ENCODE measurements at regions not wholly inside any gene's neighbourhood (a gene's known extent, or its start where the extent isn't known, plus 50 kb on each side); places are given as distances from the start of the nearest gene placed in this dataset.

DNA sequence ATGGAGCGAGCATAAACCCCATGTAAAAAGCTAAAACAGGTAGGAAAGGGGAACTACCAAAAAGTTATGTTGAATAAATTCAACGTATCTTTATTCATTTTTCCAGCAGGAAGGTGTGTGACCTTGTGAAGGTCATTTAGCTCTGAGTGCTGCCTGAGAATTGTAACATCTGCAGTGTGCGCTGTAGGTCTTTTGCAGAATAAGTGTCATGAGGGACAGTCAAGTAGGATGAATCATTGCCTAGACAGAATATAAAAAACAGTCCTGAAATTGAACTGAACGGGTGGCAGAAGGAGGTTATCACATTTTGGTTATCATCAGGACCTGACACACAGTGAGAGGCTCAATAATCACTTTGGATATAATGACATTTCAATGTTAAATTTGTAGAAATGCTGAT, 334.8 kb upstream of the NOVA1 start:
- H3K27me3 Mint-ChIP-seq, result no peaks in the 10 kb centered on the region
- no peak overlapping the region for H3K4me3 Mint-ChIP-seq (ENCODE audit: low read depth)
- H3K9me3 Mint-ChIP-seq (ENCODE audit: low read depth), result peaks cover 10% of the 10 kb centered on the region
- no peaks in the 10 kb centered on the region for H3K36me3 Mint-ChIP-seq (ENCODE audit: insufficient read depth)
- TF ChIP-seq, protein P1, sequence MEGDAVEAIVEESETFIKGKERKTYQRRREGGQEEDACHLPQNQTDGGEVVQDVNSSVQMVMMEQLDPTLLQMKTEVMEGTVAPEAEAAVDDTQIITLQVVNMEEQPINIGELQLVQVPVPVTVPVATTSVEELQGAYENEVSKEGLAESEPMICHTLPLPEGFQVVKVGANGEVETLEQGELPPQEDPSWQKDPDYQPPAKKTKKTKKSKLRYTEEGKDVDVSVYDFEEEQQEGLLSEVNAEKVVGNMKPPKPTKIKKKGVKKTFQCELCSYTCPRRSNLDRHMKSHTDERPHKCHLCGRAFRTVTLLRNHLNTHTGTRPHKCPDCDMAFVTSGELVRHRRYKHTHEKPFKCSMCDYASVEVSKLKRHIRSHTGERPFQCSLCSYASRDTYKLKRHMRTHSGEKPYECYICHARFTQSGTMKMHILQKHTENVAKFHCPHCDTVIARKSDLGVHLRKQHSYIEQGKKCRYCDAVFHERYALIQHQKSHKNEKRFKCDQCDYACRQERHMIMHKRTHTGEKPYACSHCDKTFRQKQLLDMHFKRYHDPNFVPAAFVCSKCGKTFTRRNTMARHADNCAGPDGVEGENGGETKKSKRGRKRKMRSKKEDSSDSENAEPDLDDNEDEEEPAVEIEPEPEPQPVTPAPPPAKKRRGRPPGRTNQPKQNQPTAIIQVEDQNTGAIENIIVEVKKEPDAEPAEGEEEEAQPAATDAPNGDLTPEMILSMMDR (IDR thresholded peaks at IDR 0.05; ENCODE audit: unreplicated experiment), result no peak
- peaks cover 13% of the 10 kb centered on the region for H3K4me1 Mint-ChIP-seq (ENCODE audit: low read depth)
- DNase-seq (ENCODE audit: low spot score, unreplicated experiment), result no peak
- no peak overlapping the region for H3K27ac Mint-ChIP-seq

DNA sequence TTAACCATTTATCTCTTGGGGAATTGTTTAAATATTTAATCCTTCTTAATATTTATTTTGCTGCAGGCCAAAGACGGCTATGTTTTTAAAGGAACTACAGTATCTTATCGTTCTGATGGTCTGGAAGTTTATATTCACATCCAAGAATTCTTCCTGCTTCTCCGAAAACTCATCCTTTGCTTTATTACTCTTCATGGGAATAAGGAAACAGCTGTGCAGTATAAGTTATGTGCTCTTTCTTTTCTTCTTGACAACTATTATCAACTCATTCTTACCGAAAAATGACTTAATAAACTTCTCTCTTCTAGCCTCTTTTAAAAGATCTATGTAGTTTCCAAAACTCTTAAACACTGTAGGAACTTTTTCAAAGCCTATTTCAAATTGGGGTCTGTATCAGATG, 335.6 kb upstream of the NOVA1 start:
- Mint-ChIP-seq H3K27me3 (no peaks in the 10 kb centered on the region), H3K27ac (no peak overlapping the region), H3K4me1 (ENCODE audit: low read depth) (peaks cover 13% of the 10 kb centered on the region), H3K36me3 (ENCODE audit: insufficient read depth) (no peaks in the 10 kb centered on the region), H3K9me3 (ENCODE audit: low read depth) (peaks cover 10% of the 10 kb centered on the region), H3K4me3 (ENCODE audit: low read depth) (no peak overlapping the region)
- TF ChIP-seq, protein P1 (IDR thresholded peaks at IDR 0.05; ENCODE audit: unreplicated experiment), result no peak
- DNase-seq (ENCODE audit: low spot score, unreplicated experiment), result no peak

DNA sequence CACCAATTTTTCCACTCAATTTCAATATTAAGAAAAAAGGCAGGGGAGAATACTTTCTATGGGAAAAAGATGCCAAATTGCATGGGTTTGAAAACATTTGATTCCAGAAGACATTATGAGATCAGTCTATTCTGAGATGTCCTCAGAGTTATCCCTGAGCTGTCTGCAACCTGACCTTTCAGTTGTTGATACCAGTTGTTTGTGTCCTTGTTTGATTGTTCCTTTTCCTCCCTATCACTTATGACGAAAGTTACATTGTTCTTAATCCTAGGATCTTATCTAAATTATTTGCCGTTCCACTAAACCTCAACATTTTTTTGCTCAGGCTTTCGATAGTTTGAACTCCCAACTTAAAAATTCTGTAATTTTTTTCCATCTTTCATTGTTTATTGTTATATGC, 336.3 kb upstream of the NOVA1 start:
- H3K27ac Mint-ChIP-seq, result no peak overlapping the region
- no peak for DNase-seq (ENCODE audit: low spot score, unreplicated experiment)
- no peaks in the 10 kb centered on the region for H3K27me3 Mint-ChIP-seq
- TF ChIP-seq, protein P1 (IDR thresholded peaks at IDR 0.05; ENCODE audit: unreplicated experiment), result no peak
- no peak overlapping the region for H3K4me3 Mint-ChIP-seq (ENCODE audit: low read depth)
- no peaks in the 10 kb centered on the region for H3K36me3 Mint-ChIP-seq (ENCODE audit: insufficient read depth)
- H3K9me3 Mint-ChIP-seq (ENCODE audit: low read depth), result peaks cover 10% of the 10 kb centered on the region
- peaks cover 13% of the 10 kb centered on the region for H3K4me1 Mint-ChIP-seq (ENCODE audit: low read depth)

DNA sequence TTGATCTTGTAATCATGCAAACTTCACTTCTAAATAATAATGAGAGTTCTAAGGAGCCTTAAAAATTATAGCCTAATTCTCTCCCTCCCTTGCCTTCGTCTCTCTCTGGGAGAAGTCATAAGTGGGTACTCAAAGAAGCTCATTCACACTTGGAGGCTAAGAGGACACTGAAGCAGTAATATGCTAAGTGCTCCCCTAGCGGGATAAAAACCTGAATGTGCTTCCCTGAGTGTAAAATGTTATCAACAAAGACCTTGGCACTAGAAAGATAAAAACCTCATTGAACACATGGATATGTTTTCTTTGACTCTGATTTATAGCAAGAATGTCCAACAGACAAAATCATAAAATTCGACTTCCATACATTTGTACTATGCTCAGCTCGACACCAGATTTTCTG, 337.9 kb upstream of the NOVA1 start:
- H3K36me3 Mint-ChIP-seq (ENCODE audit: insufficient read depth), result no peaks in the 10 kb centered on the region
- peaks cover 10% of the 10 kb centered on the region for H3K9me3 Mint-ChIP-seq (ENCODE audit: low read depth)
- H3K27ac Mint-ChIP-seq, result no peak overlapping the region
- no peak overlapping the region for H3K4me3 Mint-ChIP-seq (ENCODE audit: low read depth)
- TF ChIP-seq, protein P1 (IDR thresholded peaks at IDR 0.05; ENCODE audit: unreplicated experiment), result no peak
- H3K27me3 Mint-ChIP-seq, result no peaks in the 10 kb centered on the region
- H3K4me1 Mint-ChIP-seq (ENCODE audit: low read depth), result peaks cover 13% of the 10 kb centered on the region
- no peak for DNase-seq (ENCODE audit: low spot score, unreplicated experiment)

DNA sequence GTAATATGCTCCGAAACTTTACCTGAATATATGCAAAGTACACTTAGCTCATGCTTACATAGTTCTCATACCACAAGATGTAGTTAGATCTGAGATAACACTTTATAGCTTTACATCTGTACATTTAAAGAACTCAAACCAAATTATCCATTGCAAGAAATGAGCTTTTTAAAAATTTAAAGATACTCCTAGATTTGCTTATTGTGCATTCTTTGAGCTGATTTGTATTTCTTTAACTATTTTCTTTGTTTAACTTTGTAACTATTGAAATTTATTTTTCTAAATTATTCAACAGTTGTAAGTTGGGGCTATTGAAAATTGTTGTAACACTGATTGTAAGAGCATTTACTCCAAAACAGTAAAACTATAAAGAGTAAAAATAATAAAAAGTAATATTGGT, 340.2 kb upstream of the NOVA1 start:
- TF ChIP-seq, protein P1 (IDR thresholded peaks at IDR 0.05; ENCODE audit: unreplicated experiment), result no peak
- Mint-ChIP-seq H3K27ac (no peak overlapping the region), H3K27me3 (no peaks in the 10 kb centered on the region), H3K36me3 (ENCODE audit: insufficient read depth) (no peaks in the 10 kb centered on the region), H3K4me1 (ENCODE audit: low read depth) (peaks cover 8% of the 10 kb centered on the region), H3K4me3 (ENCODE audit: low read depth) (no peak overlapping the region), H3K9me3 (ENCODE audit: low read depth) (peaks cover 14% of the 10 kb centered on the region)
- no peak for DNase-seq (ENCODE audit: low spot score, unreplicated experiment)

All from progenitor cell of endocrine pancreas (in vitro differentiated cells).